IMR-90 (cell line): ENCODE measurements at regions not wholly inside any gene's neighbourhood (a gene's known extent, or its start where the extent isn't known, plus 50 kb on each side); places are given as distances from the start of the nearest gene placed in this dataset.

ENCODE experiments used
- CEBPB ChIP-seq: IDR thresholded peaks from 2 replicates; pipeline ENCODE4 v1.6.1; 2012; ENCODE audit warnings: low read depth, low read length, improper control_type of control experiment
- RCOR1 ChIP-seq: IDR thresholded peaks from 2 replicates; pipeline ENCODE4 v1.6.1; 2012; ENCODE audit warnings: mild to moderate bottlenecking, low read length, improper control_type of control experiment; ENCODE audit not compliant: insufficient replicate concordance
- TF ChIP-seq, protein P1 (sequence below): conservative IDR thresholded peaks from 2 replicates; pipeline ENCODE4 v1.5.1; 2012; ENCODE audit warnings: mild to moderate bottlenecking, low read depth, low read length, improper control_type of control experiment

DNA sequence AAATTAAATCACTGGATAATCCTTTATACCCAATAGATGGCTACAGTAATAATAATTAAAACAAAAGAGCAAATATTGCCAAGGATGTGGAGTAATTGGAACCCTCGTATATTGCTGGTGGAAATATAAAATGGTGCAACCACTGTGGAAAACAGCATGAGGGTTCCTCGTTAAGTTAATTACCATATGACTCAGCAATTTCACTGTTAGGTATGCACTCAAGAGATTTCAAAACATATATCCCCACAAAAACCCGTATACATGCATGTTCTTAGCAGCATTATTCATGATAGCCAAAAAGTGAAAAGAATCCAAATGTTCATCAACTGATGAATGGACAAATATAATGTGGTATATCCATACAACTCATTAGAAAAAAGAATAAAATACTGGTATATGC, 103.3 kb downstream of the TEX13C start:
- TF ChIP-seq, protein P1, sequence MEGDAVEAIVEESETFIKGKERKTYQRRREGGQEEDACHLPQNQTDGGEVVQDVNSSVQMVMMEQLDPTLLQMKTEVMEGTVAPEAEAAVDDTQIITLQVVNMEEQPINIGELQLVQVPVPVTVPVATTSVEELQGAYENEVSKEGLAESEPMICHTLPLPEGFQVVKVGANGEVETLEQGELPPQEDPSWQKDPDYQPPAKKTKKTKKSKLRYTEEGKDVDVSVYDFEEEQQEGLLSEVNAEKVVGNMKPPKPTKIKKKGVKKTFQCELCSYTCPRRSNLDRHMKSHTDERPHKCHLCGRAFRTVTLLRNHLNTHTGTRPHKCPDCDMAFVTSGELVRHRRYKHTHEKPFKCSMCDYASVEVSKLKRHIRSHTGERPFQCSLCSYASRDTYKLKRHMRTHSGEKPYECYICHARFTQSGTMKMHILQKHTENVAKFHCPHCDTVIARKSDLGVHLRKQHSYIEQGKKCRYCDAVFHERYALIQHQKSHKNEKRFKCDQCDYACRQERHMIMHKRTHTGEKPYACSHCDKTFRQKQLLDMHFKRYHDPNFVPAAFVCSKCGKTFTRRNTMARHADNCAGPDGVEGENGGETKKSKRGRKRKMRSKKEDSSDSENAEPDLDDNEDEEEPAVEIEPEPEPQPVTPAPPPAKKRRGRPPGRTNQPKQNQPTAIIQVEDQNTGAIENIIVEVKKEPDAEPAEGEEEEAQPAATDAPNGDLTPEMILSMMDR, result no peak
- TF ChIP-seq RCOR1 (no peak), CEBPB (no peak)
